CD4-positive, alpha-beta T cell treated with Interleukin-4 for 1 hour (primary cell): ENCODE measurements at regions not wholly inside any gene's neighbourhood (a gene's known extent, or its start where the extent isn't known, plus 50 kb on each side); places are given as distances from the start of the nearest gene placed in this dataset.
"Not testable (repeated sequence)": the region's sequence is repeated elsewhere in the genome, so short reads cannot be mapped to it uniquely, and the experiment has no call there.

Experiments
- DNase-seq, 2 donors: peaks; one replicate each; pipeline ENCODE4 v3.0.0-alpha.2; 2020 to 2022

DNA sequence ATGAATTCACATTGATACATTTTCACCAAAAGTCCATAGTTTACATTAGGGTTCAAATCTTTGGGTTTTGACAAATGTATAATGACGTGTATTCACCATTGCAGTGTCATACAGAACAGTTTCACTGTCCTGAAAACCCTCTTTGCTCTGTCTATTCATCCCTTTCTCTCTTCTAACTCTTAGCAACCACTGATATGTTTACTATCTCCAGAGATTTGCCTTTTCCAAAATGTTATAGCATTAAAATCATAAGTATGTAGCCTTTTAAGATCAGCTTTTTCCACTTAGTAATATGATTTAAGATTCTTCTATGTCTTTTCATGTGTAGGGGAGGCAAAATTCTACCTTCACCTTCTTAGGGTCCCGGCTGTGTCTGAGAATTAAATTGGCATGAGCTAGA is 203.8 kb downstream of the TPRG1 start:
- DNase-seq, result no peak

DNA sequence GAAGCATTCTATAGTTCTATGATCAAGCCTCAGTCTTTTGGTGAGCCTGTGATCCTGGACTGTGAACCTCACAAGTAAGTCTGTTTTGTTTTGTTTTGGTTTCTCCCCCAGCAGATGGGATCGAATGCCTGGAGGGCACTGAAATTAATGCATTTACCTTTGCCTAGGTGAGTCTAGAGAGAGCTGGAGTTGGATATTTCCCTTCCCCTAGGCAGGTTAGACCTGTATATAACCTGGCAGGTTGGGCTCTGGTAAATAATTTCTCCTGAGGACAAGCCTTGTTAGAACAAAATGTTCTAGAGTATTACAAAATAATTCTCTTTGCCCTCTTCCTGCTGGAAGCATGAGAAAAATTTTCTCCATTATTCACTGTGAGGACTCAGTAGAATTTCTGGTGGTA is 211.9 kb downstream of the TPRG1 start:
- DNase-seq, result no peak

DNA sequence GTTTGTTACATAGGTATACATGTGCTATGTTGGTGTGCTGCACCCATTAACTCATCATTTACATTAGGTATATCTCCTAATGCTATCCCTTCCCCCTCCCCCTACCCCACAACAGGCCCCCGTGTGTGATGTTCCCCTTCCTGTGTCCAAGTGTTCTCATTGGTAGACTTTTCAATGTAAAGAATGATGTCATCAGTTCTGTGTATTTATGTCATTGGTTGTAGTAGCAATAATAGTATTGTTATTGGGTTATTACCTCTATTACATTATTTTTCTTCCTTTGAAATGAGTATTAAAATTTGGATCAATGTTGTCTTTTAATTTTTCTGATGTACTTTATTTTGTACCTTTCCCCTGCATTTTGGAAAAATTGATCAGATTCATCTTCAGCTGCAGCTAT is 214.1 kb downstream of the TPRG1 start:
- DNase-seq, result not testable (repeated sequence)

DNA sequence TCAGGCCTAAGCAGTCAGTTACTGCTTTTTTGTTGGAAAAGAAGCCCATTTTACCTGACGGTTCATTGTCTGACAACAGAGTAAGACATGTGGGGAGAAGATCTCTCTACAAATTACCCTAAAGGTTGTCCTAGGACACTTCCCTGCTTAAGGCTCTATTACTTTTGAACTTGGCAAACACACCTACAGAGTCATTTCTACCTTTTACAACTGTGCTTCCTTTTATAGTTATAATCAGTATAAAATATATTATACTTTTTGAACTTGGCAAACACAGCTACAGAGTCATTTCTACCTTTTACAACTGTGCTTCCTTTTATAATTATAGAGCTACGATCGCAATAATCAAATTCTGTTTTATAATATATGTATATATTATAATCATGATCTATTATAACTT is 215.0 kb downstream of the TPRG1 start:
- DNase-seq, result no peak

DNA sequence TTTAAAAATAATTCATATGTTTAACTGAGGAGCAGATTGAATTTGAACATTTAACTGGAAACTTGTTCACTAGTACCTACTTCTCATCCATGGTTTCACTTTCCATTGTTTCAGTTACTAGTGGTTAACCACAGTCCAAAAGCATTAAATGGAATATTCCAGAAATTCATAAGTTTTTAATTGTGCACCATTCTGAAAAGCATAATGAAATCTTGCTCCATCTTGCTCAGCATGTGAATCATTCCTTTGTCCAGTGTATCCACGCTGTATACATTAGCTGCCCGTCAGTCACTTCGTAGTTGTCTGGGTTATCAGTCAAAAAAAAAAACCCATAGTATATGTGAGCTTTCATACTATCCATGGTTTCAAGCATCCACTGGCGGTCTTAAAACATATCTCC is 217.6 kb downstream of the TPRG1 start:
- DNase-seq, result no peak

- peak in 1 of 2 donors; percentile 10 for DNase-seq
Measured at GRCh38 chr3:189393598-189393997, 221.8 kb downstream of the TPRG1 start.

- no peak for DNase-seq
Measured at GRCh38 chr3:189394599-189395121, 222.9 kb downstream of the TPRG1 start.

- DNase-seq, result no peak
Measured at GRCh38 chr3:189395825-189396224, 224.1 kb downstream of the TPRG1 start.

DNA sequence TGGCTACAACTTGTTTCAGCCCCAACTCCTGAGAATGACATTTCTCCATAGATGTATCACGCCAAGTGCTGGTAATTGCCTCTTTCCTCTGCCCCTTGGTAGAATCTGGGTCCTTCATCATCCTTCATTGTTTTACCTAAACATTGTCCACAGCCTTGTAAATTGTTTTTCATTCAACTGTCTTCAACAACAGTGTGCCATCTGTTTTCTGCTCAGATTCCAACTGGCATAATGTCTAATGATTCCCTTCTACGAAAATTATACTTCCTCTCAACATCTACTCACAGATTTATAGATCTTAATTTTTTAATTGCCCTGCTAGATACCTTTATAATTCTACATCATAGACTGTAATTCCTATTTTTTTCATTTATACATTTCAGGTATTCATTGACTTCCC is 226.9 kb downstream of the TPRG1 start:
- DNase-seq, result no peak

GRCh38 chr3:189401196-189401595 is 229.4 kb downstream of the TPRG1 start:
- DNase-seq, result no peak

- no peak for DNase-seq
Measured at GRCh38 chr3:189403194-189403593, 228.0 kb upstream of the TP63 start.

DNA sequence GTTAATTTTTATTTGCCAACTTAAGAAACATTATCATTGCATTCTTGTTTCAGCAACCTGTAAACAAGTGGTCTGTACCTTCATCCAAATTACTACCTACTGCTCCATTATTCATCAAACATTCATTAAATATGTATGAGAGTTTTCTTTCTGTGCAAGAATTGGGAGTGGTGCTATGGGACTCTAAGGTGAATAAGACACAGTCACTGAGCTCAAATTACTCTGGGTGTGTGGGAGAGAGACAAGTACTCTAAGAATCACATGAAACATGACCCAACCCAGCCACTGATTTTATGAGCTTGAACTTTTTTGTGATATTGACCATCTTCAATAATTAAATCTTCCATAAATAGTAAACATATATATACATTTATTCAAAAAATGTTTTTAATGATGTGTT is 227.2 kb upstream of the TP63 start:
- no peak for DNase-seq

GRCh38 chr3:189404797-189405484 is 226.2 kb upstream of the TP63 start:
- DNase-seq, result no peak

DNA sequence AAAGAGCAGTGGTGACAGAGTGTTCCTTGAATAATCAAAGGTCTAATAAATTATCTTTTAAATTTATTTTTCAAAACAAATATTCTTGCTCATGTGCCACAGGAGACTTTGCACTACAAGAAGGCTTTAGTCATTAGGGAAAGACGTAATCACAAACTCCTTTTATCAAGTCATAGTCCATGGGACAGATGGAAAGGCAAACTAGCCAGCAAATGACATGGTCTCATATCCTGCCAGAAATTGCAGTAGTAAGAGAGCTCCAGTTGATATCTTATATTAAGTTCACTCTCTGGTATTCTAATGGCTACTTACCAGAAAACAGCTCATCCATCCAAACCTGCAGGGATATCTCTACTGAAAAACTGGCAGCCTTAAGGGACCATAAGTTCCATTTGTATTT is 225.0 kb upstream of the TP63 start:
- DNase-seq, result no peak

GRCh38 chr3:189410522-189410921 is 220.7 kb upstream of the TP63 start:
- no peak for DNase-seq

DNA sequence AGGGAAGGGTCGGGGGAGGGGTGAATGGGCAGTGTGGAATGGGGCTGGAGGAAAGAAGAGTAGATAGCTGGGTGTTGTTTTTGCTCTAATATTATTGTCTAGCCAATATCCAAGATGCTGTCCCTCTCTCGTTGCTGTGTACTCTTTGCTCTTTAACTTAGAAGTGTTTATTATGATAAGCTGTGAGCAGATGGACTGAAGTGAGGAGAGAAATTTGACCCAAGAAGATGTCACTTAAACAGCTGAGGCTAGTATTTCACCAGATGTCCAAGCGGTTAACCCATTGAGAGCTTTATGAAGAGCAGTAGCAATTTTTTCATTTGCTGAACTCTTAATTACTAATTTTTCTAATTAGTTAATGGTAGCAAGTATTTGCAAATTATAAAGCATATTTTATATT is 212.2 kb upstream of the TP63 start:
- DNase-seq, result no peak

DNA sequence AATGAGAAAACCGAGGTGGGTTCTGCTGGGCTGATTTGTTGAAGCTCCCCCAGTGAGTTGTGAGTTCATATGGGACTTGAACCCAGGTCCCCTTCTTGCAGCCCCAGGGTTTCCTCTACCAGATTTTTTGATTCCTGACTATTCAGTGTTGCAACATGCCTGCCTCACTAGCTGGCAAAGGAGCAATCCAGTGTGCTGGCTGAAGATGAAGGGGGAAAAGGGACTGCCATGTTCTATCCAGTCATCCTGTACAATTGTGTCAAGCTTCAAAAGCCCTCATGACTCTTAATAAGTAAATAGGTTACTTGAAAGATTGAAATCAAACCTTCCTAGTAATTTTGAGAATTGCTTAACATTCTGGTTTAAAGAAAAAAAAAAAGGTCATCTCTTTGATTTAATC is 211.5 kb upstream of the TP63 start:
- DNase-seq, result no peak

DNA sequence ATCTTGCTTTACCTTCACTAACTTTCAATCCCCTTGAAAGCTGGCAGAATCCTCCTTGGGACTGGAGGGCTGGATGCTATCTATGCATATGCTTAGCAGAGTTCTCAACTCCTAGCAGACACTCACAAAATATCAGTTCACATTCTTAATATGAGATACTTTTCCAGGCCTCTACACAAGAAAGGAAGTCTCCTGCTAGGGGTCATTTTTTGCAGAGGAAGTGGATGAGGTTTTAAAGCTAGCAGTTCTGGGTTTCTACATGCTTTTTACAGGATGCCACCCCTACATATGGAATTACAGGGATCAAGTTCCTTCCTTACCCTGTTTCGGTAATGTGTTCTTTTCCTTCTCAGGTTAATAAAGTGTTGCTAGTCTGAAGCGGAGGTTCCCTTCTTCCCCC is 206.3 kb upstream of the TP63 start:
- DNase-seq, result no peak

GRCh38 chr3:189429019-189429418 is 202.2 kb upstream of the TP63 start:
- DNase-seq, result no peak

- no peak for DNase-seq
Measured at GRCh38 chr3:189430166-189430565, 201.0 kb upstream of the TP63 start.

DNA sequence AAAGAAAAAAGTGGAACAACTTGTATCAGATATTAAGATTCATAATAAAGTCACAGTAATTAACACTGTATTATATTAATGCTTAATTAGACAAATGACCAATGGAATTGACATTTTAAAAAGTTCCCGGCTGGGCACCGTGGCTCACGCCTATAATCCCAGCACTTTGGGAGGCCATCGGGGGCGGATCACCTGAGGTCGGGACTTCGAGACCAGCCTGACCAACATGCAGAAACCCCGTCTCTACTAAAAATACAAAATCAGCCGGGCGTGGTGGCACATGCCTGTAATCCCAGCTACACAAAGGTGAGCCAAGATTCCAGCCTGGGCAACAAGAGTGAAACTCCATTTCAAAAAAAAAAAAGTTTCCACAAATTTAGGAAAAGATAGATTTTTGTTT is 188.9 kb upstream of the TP63 start:
- DNase-seq, result not testable (repeated sequence)

GRCh38 chr3:189446959-189447560 is 184.1 kb upstream of the TP63 start:
- DNase-seq, result no peak

GRCh38 chr3:189449084-189449483 is 182.1 kb upstream of the TP63 start:
- DNase-seq, result no peak

DNA sequence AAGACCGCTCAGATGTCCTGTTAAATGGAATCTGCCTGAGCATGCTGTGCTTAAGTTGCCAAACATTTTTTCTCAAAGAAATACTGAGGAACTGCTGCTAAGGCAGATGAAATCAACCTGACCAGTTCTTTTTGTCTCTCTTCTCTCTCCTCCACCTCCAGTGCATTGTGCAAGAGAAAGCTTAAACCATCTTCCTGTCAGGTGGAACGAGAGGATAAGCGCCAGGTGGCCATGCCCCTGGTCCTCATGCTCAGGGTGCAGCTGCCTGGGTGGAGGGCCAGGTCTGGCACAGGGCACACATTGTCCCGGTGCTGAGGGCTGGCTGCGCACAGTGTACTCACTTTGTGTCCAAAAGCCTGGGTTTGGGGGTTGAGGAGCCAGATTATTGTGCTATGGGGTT is 176.2 kb upstream of the TP63 start:
- no peak for DNase-seq
